ENCODE measurements at regions not wholly inside any gene's neighbourhood (a gene's known extent, or its start where the extent isn't known, plus 50 kb on each side); places are given as distances from the start of the nearest gene placed in this dataset.

DNA sequence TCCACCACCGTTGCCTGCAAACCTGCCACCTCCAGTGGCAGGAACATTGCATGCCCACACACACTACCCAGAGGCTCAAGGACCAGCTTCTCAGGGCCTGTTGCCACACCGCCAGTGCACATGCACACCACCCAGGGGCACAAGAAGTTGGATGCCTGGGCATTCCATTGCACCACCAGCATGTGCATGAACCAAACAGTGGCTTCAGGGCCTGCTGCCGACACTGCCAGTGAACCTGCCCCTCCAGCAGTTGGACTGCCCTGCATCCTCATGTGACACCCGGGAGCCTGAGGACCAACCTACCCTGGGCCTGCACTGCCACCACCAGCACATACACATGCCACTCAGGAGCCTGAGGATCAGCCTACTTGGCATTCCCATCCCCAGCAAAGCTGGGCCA is 303.7 kb downstream of the KCNJ2 start (continued):
- TF ChIP-seq NR3C1 (IDR thresholded peaks at IDR 0.05) = no peak

DNA sequence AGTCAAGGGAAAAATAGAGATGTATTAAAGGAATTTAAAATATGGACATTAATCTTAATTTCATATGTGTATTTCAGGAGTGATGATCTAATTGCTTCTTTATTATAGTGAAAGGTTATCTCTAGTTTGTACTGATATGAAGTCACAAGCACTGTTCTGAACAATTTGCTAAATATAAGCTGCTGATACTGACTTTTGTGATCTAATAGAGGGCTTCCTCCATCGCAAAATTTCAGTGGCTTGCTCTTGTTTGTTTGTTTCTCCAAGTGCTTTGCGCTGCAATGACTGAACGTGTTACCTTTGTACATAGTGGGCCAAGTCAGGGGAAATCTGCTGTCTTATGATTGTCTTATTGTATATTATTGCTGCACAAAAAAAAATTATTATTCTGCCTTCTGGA is 307.0 kb downstream of the KCNJ2 start:
- WGBS (ENCODE audit: missing lambda C conversion rate) = 47% methylated on average over 3 of the region's 3 CpGs
- DNase-seq (ENCODE audit: low read depth in 1 of 2, low spot score in 1 of 2) (no peak), ATAC-seq (no peak), FAIRE-seq (no peak)
- ChIA-PET POLR2A (no interaction called here), CTCF (no interaction called here)
- Histone ChIP-seq H3K4me2 (no peak overlapping the region), H3K9me3 (peaks cover 4% of the 10 kb centered on the region; the same call in 1 of the 3 replicates), H3K4me3 (no peak overlapping the region), H3K27ac (no peak overlapping the region), H3K4me1 (no peaks in the 10 kb centered on the region)
- TF ChIP-seq KDM5A (IDR thresholded peaks at IDR 0.05) = no peak

DNA sequence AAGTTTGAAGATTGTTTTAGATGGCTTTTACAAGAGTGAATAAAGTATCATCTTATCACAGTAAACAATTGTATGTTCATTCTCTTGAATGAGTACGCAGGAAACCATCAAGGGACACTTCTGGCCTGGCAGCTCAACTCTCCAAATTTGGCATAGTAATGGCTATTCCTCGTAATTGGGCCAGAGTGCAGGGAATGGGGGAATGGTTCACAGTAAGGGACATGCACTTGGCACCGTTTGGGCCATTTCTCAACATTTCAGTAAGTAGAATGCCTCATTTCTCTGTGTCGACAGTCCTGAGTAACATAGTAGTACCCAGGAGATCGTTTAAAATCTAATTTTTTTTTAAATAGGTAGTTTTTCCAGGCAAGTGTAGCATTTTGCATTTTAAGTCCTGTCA is 309.6 kb downstream of the KCNJ2 start:
- H3K27ac ChIP-seq = no peak overlapping the region
- FAIRE-seq = no peak
- ChIA-PET POLR2A (no interaction called here), CTCF (no interaction called here)
- WGBS (ENCODE audit: missing lambda C conversion rate) = 20% methylated on average over 5 of the region's 5 CpGs
- ATAC-seq = no peak
- DNase-seq (ENCODE audit: low read depth in 1 of 2, low spot score in 1 of 2) = no peak
- no peaks in the 10 kb centered on the region for H3K9me3 ChIP-seq
- H3K4me1 ChIP-seq = no peaks in the 10 kb centered on the region
- no peak for TF ChIP-seq HEYL (CRISPR knock-in tag; IDR thresholded peaks at IDR 0.05)
- no peak for TF ChIP-seq PHF8 (IDR thresholded peaks at IDR 0.05; ENCODE audit: borderline replicate concordance, low read depth)
- no peak for TF ChIP-seq NR3C1 (IDR thresholded peaks at IDR 0.05)
- no peak for TF ChIP-seq HOXA7 (CRISPR knock-in tag; IDR thresholded peaks at IDR 0.05)
- no peak for TF ChIP-seq FOXS1 (CRISPR knock-in tag; IDR thresholded peaks at IDR 0.05)
- no peak for TF ChIP-seq NPAS2 (CRISPR knock-in tag; IDR thresholded peaks at IDR 0.05; ENCODE audit: borderline replicate concordance)
- TF ChIP-seq, protein P1, sequence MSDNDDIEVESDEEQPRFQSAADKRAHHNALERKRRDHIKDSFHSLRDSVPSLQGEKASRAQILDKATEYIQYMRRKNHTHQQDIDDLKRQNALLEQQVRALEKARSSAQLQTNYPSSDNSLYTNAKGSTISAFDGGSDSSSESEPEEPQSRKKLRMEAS (IDR thresholded peaks at IDR 0.05) = no peak
- TF ChIP-seq, protein P2, sequence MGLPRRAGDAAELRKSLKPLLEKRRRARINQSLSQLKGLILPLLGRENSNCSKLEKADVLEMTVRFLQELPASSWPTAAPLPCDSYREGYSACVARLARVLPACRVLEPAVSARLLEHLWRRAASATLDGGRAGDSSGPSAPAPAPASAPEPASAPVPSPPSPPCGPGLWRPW (IDR thresholded peaks at IDR 0.05) = no peak
- no peak overlapping the region for H3K4me3 ChIP-seq
- no peak overlapping the region for H3K4me2 ChIP-seq

DNA sequence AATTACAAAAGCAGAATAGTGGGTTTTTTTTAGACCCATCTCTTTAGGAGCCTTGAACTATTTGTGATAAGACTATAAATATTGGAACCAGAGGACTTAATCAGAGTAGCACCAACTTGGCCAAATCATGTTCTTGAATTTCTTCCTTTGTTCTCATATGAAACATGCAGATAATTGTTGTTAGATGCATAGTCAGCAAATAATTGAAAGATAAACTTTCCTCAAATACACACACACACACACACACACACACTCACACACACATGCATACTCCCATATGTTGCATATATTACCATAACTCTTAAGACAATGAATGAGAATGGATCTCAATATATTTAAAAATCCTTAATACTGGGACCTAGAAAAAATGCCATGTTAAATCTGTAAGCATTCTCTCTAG is 310.4 kb downstream of the KCNJ2 start:
- peak; percentile 95 for TF ChIP-seq MAFK (IDR thresholded peaks at IDR 0.05; ENCODE audit: partially characterized antibody)
- TF ChIP-seq MAZ (IDR thresholded peaks at IDR 0.05; ENCODE audit: borderline replicate concordance, low read depth, low read length) = no peak
- no peak for TF ChIP-seq MYC (IDR thresholded peaks at IDR 0.05; ENCODE audit: borderline replicate concordance, low read length)
- H3K9me3 ChIP-seq = no peaks in the 10 kb centered on the region
- DNase-seq (ENCODE audit: low read depth in 1 of 2, low spot score in 1 of 2) (no peak), ATAC-seq (no peak), FAIRE-seq (no peak)
- POLR2A ChIA-PET = no interaction called here
- H3K4me3 ChIP-seq = no peak overlapping the region
- H3K27ac ChIP-seq = no peak overlapping the region
- H3K4me1 ChIP-seq = no peaks in the 10 kb centered on the region
- CTCF ChIA-PET = interaction anchor here (0.8 kb wide), 1 partner anchor 192 kb away, joined by 3 read pairs; no protein-coding TSS in a partner anchor
- no peak overlapping the region for H3K4me2 ChIP-seq

DNA sequence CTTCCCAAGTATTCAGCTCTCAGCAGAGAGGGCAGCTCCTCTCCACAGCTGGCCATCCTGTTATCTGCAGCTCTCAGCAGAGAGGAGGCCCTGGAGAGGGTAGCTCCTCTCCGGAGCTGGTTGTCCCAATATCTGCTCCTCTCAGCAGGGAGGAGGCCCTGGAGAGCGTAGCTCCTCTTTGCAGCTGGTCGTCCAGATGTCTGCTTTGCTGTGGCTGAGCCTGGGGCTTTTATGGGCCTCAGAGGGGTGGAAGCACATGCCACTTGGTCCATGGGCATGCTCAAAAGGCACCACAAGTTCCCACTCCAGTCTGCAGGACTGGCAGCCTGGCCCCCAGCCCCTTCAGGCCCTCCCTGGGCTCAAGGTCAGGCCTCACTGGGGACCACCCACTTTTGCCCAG is 314.3 kb downstream of the KCNJ2 start:
- no peak for TF ChIP-seq ZFP36 (IDR thresholded peaks at IDR 0.05; ENCODE audit: borderline replicate concordance, partially characterized antibody)
- TF ChIP-seq JUN (IDR thresholded peaks at IDR 0.05) = no peak
- TF ChIP-seq JUNB (IDR thresholded peaks at IDR 0.05) = no peak
- no peak for TF ChIP-seq BHLHE40 (IDR thresholded peaks at IDR 0.05; ENCODE audit: low read depth, low read length)
- no peak for TF ChIP-seq KDM1A (IDR thresholded peaks at IDR 0.05; ENCODE audit: low read depth)
- TF ChIP-seq, protein P3, sequence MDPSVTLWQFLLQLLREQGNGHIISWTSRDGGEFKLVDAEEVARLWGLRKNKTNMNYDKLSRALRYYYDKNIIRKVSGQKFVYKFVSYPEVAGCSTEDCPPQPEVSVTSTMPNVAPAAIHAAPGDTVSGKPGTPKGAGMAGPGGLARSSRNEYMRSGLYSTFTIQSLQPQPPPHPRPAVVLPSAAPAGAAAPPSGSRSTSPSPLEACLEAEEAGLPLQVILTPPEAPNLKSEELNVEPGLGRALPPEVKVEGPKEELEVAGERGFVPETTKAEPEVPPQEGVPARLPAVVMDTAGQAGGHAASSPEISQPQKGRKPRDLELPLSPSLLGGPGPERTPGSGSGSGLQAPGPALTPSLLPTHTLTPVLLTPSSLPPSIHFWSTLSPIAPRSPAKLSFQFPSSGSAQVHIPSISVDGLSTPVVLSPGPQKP (IDR thresholded peaks at IDR 0.05; ENCODE audit: low read depth, low read length) = no peak
- TF ChIP-seq, protein P4, sequence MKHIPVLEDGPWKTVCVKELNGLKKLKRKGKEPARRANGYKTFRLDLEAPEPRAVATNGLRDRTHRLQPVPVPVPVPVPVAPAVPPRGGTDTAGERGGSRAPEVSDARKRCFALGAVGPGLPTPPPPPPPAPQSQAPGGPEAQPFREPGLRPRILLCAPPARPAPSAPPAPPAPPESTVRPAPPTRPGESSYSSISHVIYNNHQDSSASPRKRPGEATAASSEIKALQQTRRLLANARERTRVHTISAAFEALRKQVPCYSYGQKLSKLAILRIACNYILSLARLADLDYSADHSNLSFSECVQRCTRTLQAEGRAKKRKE (CRISPR knock-in tag; IDR thresholded peaks at IDR 0.05; ENCODE audit: low read depth) = no peak
- no peak for TF ChIP-seq ESRRA (IDR thresholded peaks at IDR 0.05; ENCODE audit: borderline replicate concordance, low read length)
- TF ChIP-seq SMC3 (IDR thresholded peaks at IDR 0.05) = no peak
- TF ChIP-seq, protein P5, sequence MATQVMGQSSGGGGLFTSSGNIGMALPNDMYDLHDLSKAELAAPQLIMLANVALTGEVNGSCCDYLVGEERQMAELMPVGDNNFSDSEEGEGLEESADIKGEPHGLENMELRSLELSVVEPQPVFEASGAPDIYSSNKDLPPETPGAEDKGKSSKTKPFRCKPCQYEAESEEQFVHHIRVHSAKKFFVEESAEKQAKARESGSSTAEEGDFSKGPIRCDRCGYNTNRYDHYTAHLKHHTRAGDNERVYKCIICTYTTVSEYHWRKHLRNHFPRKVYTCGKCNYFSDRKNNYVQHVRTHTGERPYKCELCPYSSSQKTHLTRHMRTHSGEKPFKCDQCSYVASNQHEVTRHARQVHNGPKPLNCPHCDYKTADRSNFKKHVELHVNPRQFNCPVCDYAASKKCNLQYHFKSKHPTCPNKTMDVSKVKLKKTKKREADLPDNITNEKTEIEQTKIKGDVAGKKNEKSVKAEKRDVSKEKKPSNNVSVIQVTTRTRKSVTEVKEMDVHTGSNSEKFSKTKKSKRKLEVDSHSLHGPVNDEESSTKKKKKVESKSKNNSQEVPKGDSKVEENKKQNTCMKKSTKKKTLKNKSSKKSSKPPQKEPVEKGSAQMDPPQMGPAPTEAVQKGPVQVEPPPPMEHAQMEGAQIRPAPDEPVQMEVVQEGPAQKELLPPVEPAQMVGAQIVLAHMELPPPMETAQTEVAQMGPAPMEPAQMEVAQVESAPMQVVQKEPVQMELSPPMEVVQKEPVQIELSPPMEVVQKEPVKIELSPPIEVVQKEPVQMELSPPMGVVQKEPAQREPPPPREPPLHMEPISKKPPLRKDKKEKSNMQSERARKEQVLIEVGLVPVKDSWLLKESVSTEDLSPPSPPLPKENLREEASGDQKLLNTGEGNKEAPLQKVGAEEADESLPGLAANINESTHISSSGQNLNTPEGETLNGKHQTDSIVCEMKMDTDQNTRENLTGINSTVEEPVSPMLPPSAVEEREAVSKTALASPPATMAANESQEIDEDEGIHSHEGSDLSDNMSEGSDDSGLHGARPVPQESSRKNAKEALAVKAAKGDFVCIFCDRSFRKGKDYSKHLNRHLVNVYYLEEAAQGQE (IDR thresholded peaks at IDR 0.05) = no peak
- TF ChIP-seq KDM5A (IDR thresholded peaks at IDR 0.05) = no peak
- no peak for TF ChIP-seq ZNF302 (CRISPR knock-in tag; IDR thresholded peaks at IDR 0.05)
- no peak for TF ChIP-seq HOXA7 (CRISPR knock-in tag; IDR thresholded peaks at IDR 0.05)
- Histone ChIP-seq H3K9me3 (no peaks in the 10 kb centered on the region), H3K4me3 (no peak overlapping the region), H3K27ac (no peak overlapping the region), H3K4me2 (no peak overlapping the region), H3K4me1 (no peaks in the 10 kb centered on the region)
- WGBS (ENCODE audit: missing lambda C conversion rate) = 33% methylated on average over 3 of the region's 3 CpGs
- no peak for ATAC-seq
- POLR2A ChIA-PET = no interaction called here
- no peak for FAIRE-seq
- CTCF ChIA-PET = interaction anchor here (0.6 to 1.5 kb wide), 3 partner anchors 15 to 1066 kb away, joined by 3 to 4 read pairs (median 3); no protein-coding TSS in a partner anchor
- no peak for DNase-seq (ENCODE audit: low read depth in 1 of 2, low spot score in 1 of 2)
